D721Med (cell line): ENCODE measurements at regions not wholly inside any gene's neighbourhood (a gene's known extent, or its start where the extent isn't known, plus 50 kb on each side); places are given as distances from the start of the nearest gene placed in this dataset.

Experiments used
- DNase-seq: peaks from one replicate; pipeline ENCODE4 v3.0.0; 2011; ENCODE audit warnings: low spot score; ENCODE audit not compliant: insufficient read length
- FAIRE-seq: peaks from 2 replicates; lab custom pipeline; 2011; peaks lifted over from hg19 to GRCh38; lab: Jason Lieb, UNC
- CTCF ChIP-seq: IDR thresholded peaks from 2 replicates; pipeline ENCODE4 v1.5.1; 2012; ENCODE audit warnings: mild to moderate bottlenecking, control low read depth; ENCODE audit not compliant: insufficient read depth; ENCODE audit errors: missing control alignments

DNA sequence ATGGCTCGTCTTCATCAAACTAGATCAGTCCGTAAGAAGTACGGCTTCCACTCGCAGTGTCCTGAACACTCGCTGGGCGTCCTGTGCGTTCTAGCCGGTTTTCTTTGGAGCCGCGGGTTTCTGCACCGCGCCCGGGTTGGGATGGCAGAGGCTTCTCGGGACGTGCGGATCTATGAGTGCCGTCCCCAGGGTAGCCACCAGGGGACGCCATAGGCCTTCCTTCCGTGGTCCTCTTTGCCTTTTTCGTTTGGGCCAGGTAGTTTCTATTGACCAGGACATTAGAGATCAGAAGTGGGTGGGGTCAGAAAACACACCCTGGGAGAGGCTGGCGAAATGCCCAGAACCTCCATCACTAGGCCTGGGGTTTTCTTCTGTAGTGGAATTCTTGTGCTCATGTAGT, 273.8 kb downstream of the FAM72C start:
- DNase-seq, result no peak
- FAIRE-seq, result no peak
- TF ChIP-seq CTCF, result peak; percentile 58

DNA sequence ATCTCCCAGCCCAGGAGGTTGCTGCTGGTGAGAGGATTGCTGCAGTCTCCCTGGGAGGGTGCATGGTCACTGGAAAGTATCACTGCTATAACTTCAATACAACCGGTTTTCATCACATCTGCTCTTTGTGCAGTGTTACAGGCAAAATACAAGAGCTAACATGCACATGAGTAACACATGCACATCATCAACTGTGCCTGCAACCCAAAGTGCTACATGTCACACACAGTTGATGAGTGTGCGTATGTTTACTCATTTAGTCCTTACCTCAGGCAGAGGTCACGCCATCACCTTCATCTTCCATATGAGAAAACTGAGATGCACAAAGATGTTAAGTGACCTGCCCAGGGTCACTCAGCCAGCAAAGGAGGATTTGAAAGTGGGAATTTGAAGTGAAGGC, 277.7 kb downstream of the FAM72C start:
- no peak for TF ChIP-seq CTCF

DNA sequence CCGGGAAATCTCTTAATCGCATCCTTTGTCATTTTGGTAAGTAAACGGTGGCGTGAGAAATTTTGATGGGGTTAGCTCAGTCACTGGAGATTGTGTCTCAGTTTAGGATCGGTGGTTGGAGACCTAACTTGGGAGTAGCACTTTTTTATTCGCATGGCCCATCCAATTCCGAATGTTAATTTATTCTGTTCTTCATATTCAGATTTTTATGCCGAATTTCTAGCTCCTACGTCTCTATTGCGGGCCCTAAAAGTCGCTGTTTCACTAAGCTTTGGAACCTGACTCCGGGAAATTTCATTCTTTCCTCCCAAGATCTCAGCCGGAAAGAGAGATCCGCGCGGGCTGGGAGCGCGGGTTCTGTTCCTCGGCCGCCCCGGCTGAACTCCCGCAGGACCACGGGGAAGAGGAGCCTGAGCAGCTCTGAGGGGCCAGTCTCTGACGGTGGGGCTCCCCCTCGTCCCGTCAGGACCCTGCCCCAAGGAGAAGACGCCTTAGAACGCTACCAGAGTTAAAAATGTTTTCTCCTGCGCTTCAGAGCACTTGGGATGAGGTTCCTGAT, 279.7 kb downstream of the FAM72C start:
- TF ChIP-seq CTCF, result no peak
- DNase-seq (no peak), FAIRE-seq (no peak)

More for the DNA sequence above, 277.7 kb downstream of the FAM72C start:
- DNase-seq (no peak), FAIRE-seq (no peak)

DNA sequence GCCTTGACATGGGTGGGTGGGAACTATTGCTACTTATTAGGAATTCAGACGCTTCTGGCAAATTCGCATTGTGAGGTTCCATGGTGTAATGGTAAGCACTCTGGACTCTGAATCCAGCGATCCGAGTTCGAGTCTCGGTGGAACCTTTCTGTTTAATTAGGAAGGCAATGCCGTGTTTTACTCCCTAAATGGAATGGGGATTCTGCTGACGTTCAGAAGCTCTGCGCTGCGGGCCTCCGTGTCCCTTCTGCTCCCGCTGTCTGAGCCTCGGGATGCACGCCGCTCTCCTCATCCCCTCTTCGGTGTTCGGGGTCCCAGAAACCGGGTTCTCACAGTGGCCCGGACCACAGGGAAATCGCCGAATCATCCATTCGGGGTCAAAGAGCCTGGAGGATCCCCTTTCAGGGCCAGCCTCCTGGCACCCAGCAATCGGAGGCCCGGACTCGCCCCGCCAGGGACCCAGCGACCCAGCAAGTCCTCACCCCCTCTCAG, 280.3 kb downstream of the FAM72C start:
- FAIRE-seq (no peak), DNase-seq (no peak)
- TF ChIP-seq CTCF, result no peak

- FAIRE-seq (no peak), DNase-seq (no peak)
- TF ChIP-seq CTCF, result no peak
Observed at GRCh38 chr1:143689781-143690180, 282.0 kb downstream of the FAM72C start.

DNA sequence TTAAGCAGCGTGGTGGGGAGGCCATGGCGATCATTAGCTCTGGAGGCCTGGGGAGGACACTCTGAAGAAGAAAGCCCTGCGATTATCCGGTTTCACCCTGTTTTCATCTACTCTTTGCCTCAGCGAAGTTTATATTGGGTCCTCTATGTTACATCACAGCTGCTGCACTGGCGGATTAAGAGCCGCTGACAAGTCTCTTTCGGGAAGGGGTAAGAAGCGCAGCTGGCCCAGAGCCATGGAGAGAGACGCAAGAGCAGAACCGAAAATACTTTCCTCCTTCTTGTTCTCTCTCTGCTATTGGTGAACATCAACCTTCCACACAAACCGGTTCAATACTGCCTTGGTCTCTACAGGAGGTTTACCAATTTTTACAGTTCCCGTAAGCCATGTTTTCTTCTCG, 291.5 kb downstream of the FAM72C start:
- DNase-seq (no peak), FAIRE-seq (no peak)
- TF ChIP-seq CTCF, result no peak

- TF ChIP-seq CTCF, result no peak
- FAIRE-seq (no peak), DNase-seq (no peak)
Observed at GRCh38 chr1:143672983-143673382, 298.8 kb downstream of the FAM72C start.
